GM12878 (cell line): ENCODE measurements at regions not wholly inside any gene's neighbourhood (a gene's known extent, or its start where the extent isn't known, plus 50 kb on each side); places are given as distances from the start of the nearest gene placed in this dataset.

Experiments
- ATAC-seq: fragments of 200-7000 bp; cut with Tn5 transposase; 3 replicates; pipeline ENCODE4 v1.9.1; 2020; ENCODE audit warnings: mild to moderate bottlenecking, moderate library complexity
- BruUV-seq: library from RNA; stranded (reverse); fragments of 400-500 nt; replicated peaks from 2 replicates; lab custom pipeline; 2021; lab: Mats Ljungman, UMichigan
- CTCF ChIA-PET: fragments of 300-600 bp; sonication (Branson Sonifier 250); formaldehyde crosslinking; extraction: SDS; loops from one replicate; lab custom pipeline; 2021; ENCODE audit warnings: inconsistent platforms; lab: Yijun Ruan, JAX
- POLR2A ChIA-PET: fragments of 350-600 bp; formaldehyde crosslinking; extraction: SDS; loops from one replicate; lab custom pipeline; 2021; ENCODE audit warnings: inconsistent platforms; lab: Charles Lee
- RAD21 ChIA-PET: fragments of 300-600 bp; sonication (Branson Sonifier 250); formaldehyde crosslinking; loops from one replicate; lab custom pipeline; 2023; ENCODE audit warnings: antibody characterized with exemption; ENCODE audit not compliant: unreplicated experiment; lab: Charles Lee
- SMC1A ChIA-PET: fragments of 300-600 bp; sonication (Branson Sonifier 250); formaldehyde crosslinking; loops from one replicate; lab custom pipeline; 2023; ENCODE audit not compliant: unreplicated experiment, uncharacterized antibody; lab: Charles Lee
- DNase-seq: peaks from one replicate; pipeline ENCODE4 v3.0.0-alpha.2; 2011; ENCODE audit warnings: low read depth, low spot score
- FAIRE-seq: peaks from 3 replicates; lab custom pipeline; 2011; peaks lifted over from hg19 to GRCh38; lab: Jason Lieb, UNC
- H2AFZ ChIP-seq: 2 replicates; pipeline ENCODE4 v1.6.0; 2011; ENCODE audit warnings: low read depth, low read length, control low read depth; ENCODE audit not compliant: control insufficient read depth
- H3K27ac ChIP-seq: 2 replicates; pipeline ENCODE4 v1.5.1; 2011; ENCODE audit warnings: control low read depth; ENCODE audit not compliant: control insufficient read depth, insufficient read depth
- H3K27me3 ChIP-seq, 2 experiments: replicated peaks in 1 of 2; 2 replicates each; pipeline versions ENCODE4 v1.6.0 to v1.6.1; 2011; ENCODE audit warnings: low read length in 1 of 2; ENCODE audit not compliant: control insufficient read depth in 2 of 2, insufficient read depth in 2 of 2
- H3K36me3 ChIP-seq, 2 experiments: 2 replicates each; pipeline ENCODE4 v1.5.1; 2011; ENCODE audit warnings: low read length in 1 of 2; ENCODE audit not compliant: control insufficient read depth in 2 of 2, insufficient read depth in 2 of 2
- H3K4me1 ChIP-seq: 2 replicates; pipeline ENCODE4 v1.6.1; 2011; ENCODE audit warnings: mild to moderate bottlenecking, low read length, moderate library complexity, mixed read lengths; ENCODE audit not compliant: control insufficient read depth, insufficient read depth
- H3K4me2 ChIP-seq: 2 replicates; pipeline ENCODE4 v1.6.0; 2011; ENCODE audit warnings: control low read depth; ENCODE audit not compliant: control insufficient read depth, insufficient read depth
- H3K4me3 ChIP-seq: fragments of 200-600 bp; sonication (generic); 2 replicates; pipeline ENCODE4 v1.5.1; 2016
- H3K79me2 ChIP-seq: 2 replicates; pipeline ENCODE4 v1.6.0; 2011; ENCODE audit warnings: low read length; ENCODE audit not compliant: control insufficient read depth, insufficient read depth
- H3K9ac ChIP-seq: 2 replicates; pipeline ENCODE4 v1.8.0; 2011; ENCODE audit warnings: low read length, control low read depth, mixed read lengths; ENCODE audit not compliant: control insufficient read depth, insufficient read depth
- H3K9me3 ChIP-seq: replicated peaks from 3 replicates; pipeline ENCODE4 v1.5.1; 2011; ENCODE audit warnings: mild to moderate bottlenecking, low read length; ENCODE audit not compliant: control insufficient read depth, insufficient read depth
- H4K20me1 ChIP-seq: 2 replicates; pipeline ENCODE4 v1.6.0; 2011; ENCODE audit not compliant: control insufficient read depth, insufficient read depth
- CHD2 ChIP-seq: IDR thresholded peaks from 2 replicates; pipeline ENCODE4 v1.6.1; 2011; ENCODE audit warnings: low read depth, low read length, improper control_type of control experiment, borderline replicate concordance
- CREM ChIP-seq: IDR thresholded peaks from 2 replicates; pipeline ENCODE4 v1.6.1; 2014; ENCODE audit warnings: antibody characterized with exemption, low read depth
- EED ChIP-seq: sonication (generic); IDR thresholded peaks from 2 replicates; pipeline ENCODE4 v1.6.1; 2016; ENCODE audit warnings: antibody characterized with exemption, low read depth
- EGR1 ChIP-seq, 2 experiments: IDR thresholded peaks; 1 replicate in 1 of 2; 2 replicates in 1 of 2; pipeline ENCODE4 v1.6.1; 2011 to 2012; ENCODE audit warnings: low read depth in 2 of 2, low read length in 2 of 2, borderline replicate concordance in 1 of 2, mild to moderate bottlenecking in 1 of 2, moderate library complexity in 1 of 2
- EP300 ChIP-seq, 2 experiments: fragments of 150-350 bp in 1 of 2; IDR thresholded peaks; 2 replicates each; pipeline ENCODE4 v1.6.1; 2011 to 2012; ENCODE audit warnings: low read depth in 2 of 2, low read length in 2 of 2, borderline replicate concordance in 1 of 2, improper control_type of control experiment in 1 of 2, inconsistent platforms in 1 of 2; ENCODE audit not compliant: control insufficient read depth in 1 of 2
- IKZF1 ChIP-seq: fragments of 450-650 bp; conservative IDR thresholded peaks from 2 replicates; pipeline ENCODE4 v1.6.1; 2017; ENCODE audit warnings: antibody characterized with exemption, mild to moderate bottlenecking
- IRF4 ChIP-seq: IDR thresholded peaks from 2 replicates; pipeline ENCODE4 v1.6.1; 2011; ENCODE audit warnings: low read depth, low read length
- JUNB ChIP-seq: IDR thresholded peaks from 2 replicates; pipeline ENCODE4 v1.6.1; 2016; ENCODE audit warnings: antibody characterized with exemption, mild to moderate bottlenecking
- MEF2A ChIP-seq: IDR thresholded peaks from 2 replicates; pipeline ENCODE4 v1.6.1; 2011; ENCODE audit warnings: low read depth, mild to moderate bottlenecking, low read length, moderate library complexity; ENCODE audit not compliant: insufficient read depth
- MXI1 ChIP-seq: fragments of 150-350 bp; IDR thresholded peaks from 2 replicates; pipeline ENCODE4 v1.6.1; 2011; ENCODE audit warnings: low read depth, mild to moderate bottlenecking, inconsistent platforms, low read length, improper control_type of control experiment
- NR2F1 ChIP-seq: fragments of 450-650 bp; conservative IDR thresholded peaks from 2 replicates; pipeline ENCODE4 v1.6.1; 2017; ENCODE audit warnings: mild to moderate bottlenecking
- PML ChIP-seq: IDR thresholded peaks from 2 replicates; pipeline ENCODE4 v1.6.1; 2012; ENCODE audit warnings: low read length, inconsistent platforms
- RFX5 ChIP-seq: IDR thresholded peaks from 2 replicates; pipeline ENCODE4 v1.6.1; 2011; ENCODE audit warnings: low read depth, low read length, improper control_type of control experiment
- TCF3 ChIP-seq: IDR thresholded peaks from 2 replicates; pipeline ENCODE4 v1.6.1; 2012; ENCODE audit warnings: low read depth, mild to moderate bottlenecking, low read length, borderline replicate concordance; ENCODE audit not compliant: insufficient read depth
- TCF7 ChIP-seq: IDR thresholded peaks from 2 replicates; pipeline ENCODE4 v1.6.1; 2014; ENCODE audit warnings: antibody characterized with exemption, borderline replicate concordance
- YY1 ChIP-seq: IDR thresholded peaks from 2 replicates; pipeline ENCODE4 v1.6.1; 2011; ENCODE audit warnings: low read depth, mild to moderate bottlenecking, low read length
- ZNF24 ChIP-seq: fragments of 450-650 bp; IDR thresholded peaks from 2 replicates; pipeline ENCODE4 v1.6.1; 2017; ENCODE audit warnings: antibody characterized with exemption, mild to moderate bottlenecking
- WGBS: methylation state at CpG from one replicate; pipeline ENCODE4 v1.1.6; 2016; ENCODE audit warnings: low lambda C conversion rate; ENCODE audit not compliant: insufficient replicate concordance, insufficient coverage; ENCODE audit errors: missing lambda C conversion rate; 5-methylcytosine and 5-hydroxymethylcytosine counted together
- in situ Hi-C: fragments of 300-500 bp; cut with MboI; formaldehyde crosslinking; loops from 9 replicates; pipeline ENCODE4 v1.14.3; 2018; ENCODE audit warnings: mixed read lengths
- intact Hi-C: fragments of 100-400 bp; cut with micrococcal nuclease; formaldehyde crosslinking; loops from one replicate; pipeline ENCODE4 v1.14.2; 2022; ENCODE audit not compliant: unreplicated experiment
- TF ChIP-seq, protein P1 (sequence below): fragments of 450-650 bp; IDR thresholded peaks from 2 replicates; pipeline ENCODE4 v1.6.1; 2017; ENCODE audit warnings: antibody characterized with exemption, mild to moderate bottlenecking, moderate library complexity
- TF ChIP-seq, protein P2 (sequence below): fragments of 450-650 bp; IDR thresholded peaks from 2 replicates; pipeline ENCODE4 v1.6.1; 2017; ENCODE audit warnings: low read depth, mild to moderate bottlenecking, moderate library complexity
- TF ChIP-seq, protein P3 (sequence below): fragments of 150-350 bp; IDR thresholded peaks from 2 replicates; pipeline ENCODE4 v1.6.1; 2014; ENCODE audit warnings: mild to moderate bottlenecking, low read depth, low read length

DNA sequence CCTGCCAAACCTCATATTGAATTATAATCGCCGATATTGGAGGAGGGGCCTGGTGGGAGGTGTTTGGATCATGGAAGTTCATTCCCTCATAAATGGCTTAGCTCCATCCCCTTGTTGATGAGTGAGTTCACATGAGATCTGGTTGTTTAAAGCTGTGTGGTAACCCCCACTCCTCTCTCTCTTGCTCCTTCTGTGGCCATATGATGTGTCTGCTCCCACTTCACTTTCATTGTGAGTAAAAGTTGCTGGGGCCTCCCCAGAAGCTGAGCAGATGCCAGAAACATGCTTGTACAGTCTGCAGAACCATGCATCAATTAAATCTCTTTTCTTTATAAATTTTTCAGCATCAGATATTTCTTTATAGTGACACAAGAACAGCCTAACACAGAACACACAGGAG, 929.0 kb upstream of the FAT3 start:
- ATAC-seq (peak; percentile 86), FAIRE-seq (no peak), DNase-seq (no peak)
- Histone ChIP-seq H3K9me3 (no peaks in the 10 kb centered on the region), H3K27ac (no peak overlapping the region), H3K4me1 (no peaks in the 10 kb centered on the region), H3K9ac (no peak overlapping the region), H3K4me3 (no peak overlapping the region), H3K79me2 (no peaks in the 10 kb centered on the region), H4K20me1 (no peaks in the 10 kb centered on the region), H3K36me3 (no peaks in the 10 kb centered on the region), H3K27me3 (no peaks in the 10 kb centered on the region), H2AFZ (no peak overlapping the region), H3K4me2 (no peak overlapping the region)
- RAD21 ChIA-PET, result interaction anchor here (0.7 kb wide), 1 partner anchor 74 kb away, joined by 3 read pairs; no protein-coding TSS in a partner anchor
- intact Hi-C loops (no loop called here), in situ Hi-C loops (no loop called here)
- CTCF ChIA-PET, result interaction anchor here (0.8 to 1.3 kb wide), 2 partner anchors 9 to 92 kb away, joined by 3 to 4 read pairs; no protein-coding TSS in a partner anchor
- BruUV-seq, result no TSS peak
- 3% methylated on average over 2 of the region's 2 CpGs for WGBS
- SMC1A ChIA-PET, result interaction anchor here (0.7 kb wide), 1 partner anchor 10 kb away, joined by 3 read pairs; no protein-coding TSS in a partner anchor
- POLR2A ChIA-PET, result interaction anchor here (1.0 kb wide), 1 partner anchor 8 kb away, joined by 3 read pairs; no protein-coding TSS in a partner anchor
- TF ChIP-seq TCF7 (0 out of 2 replicates have a peak, but pooled peaks have one; percentile 17), CHD2 (no peak), ZNF24 (no peak), JUNB (peak; percentile 85), NR2F1 (peak; percentile 69; the same call in 1 of the 2 replicates), MXI1 (no peak), MEF2A (no peak), RFX5 (no peak), YY1 (no peak), EGR1 (IDR thresholded peaks at IDR 0.05; ENCODE audit: borderline replicate concordance in 1 of 2, low read depth in 2 of 2, low read length in 2 of 2) (no peak), EP300 (IDR thresholded peaks at IDR 0.05; ENCODE audit: borderline replicate concordance in 1 of 2, control insufficient read depth in 1 of 2, low read depth in 2 of 2, low read length in 2 of 2) (peak in 1 of 2 experiments; percentile 68; a peak in 1 of 4 replicates), IKZF1 (peak; percentile 65; the same call in 1 of the 2 replicates), CREM (peak; percentile 42; the same call in 1 of the 2 replicates), TCF3 (no peak), EED (peak; percentile 47; the same call in 1 of the 2 replicates), IRF4 (peak; percentile 78; the same call in 1 of the 2 replicates), PML (no peak)
- TF ChIP-seq, protein P1, sequence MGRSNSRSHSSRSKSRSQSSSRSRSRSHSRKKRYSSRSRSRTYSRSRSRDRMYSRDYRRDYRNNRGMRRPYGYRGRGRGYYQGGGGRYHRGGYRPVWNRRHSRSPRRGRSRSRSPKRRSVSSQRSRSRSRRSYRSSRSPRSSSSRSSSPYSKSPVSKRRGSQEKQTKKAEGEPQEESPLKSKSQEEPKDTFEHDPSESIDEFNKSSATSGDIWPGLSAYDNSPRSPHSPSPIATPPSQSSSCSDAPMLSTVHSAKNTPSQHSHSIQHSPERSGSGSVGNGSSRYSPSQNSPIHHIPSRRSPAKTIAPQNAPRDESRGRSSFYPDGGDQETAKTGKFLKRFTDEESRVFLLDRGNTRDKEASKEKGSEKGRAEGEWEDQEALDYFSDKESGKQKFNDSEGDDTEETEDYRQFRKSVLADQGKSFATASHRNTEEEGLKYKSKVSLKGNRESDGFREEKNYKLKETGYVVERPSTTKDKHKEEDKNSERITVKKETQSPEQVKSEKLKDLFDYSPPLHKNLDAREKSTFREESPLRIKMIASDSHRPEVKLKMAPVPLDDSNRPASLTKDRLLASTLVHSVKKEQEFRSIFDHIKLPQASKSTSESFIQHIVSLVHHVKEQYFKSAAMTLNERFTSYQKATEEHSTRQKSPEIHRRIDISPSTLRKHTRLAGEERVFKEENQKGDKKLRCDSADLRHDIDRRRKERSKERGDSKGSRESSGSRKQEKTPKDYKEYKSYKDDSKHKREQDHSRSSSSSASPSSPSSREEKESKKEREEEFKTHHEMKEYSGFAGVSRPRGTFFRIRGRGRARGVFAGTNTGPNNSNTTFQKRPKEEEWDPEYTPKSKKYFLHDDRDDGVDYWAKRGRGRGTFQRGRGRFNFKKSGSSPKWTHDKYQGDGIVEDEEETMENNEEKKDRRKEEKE, result no peak
- TF ChIP-seq, protein P2, sequence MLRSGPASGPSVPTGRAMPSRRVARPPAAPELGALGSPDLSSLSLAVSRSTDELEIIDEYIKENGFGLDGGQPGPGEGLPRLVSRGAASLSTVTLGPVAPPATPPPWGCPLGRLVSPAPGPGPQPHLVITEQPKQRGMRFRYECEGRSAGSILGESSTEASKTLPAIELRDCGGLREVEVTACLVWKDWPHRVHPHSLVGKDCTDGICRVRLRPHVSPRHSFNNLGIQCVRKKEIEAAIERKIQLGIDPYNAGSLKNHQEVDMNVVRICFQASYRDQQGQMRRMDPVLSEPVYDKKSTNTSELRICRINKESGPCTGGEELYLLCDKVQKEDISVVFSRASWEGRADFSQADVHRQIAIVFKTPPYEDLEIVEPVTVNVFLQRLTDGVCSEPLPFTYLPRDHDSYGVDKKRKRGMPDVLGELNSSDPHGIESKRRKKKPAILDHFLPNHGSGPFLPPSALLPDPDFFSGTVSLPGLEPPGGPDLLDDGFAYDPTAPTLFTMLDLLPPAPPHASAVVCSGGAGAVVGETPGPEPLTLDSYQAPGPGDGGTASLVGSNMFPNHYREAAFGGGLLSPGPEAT, result peak; percentile 81
- TF ChIP-seq, protein P3, sequence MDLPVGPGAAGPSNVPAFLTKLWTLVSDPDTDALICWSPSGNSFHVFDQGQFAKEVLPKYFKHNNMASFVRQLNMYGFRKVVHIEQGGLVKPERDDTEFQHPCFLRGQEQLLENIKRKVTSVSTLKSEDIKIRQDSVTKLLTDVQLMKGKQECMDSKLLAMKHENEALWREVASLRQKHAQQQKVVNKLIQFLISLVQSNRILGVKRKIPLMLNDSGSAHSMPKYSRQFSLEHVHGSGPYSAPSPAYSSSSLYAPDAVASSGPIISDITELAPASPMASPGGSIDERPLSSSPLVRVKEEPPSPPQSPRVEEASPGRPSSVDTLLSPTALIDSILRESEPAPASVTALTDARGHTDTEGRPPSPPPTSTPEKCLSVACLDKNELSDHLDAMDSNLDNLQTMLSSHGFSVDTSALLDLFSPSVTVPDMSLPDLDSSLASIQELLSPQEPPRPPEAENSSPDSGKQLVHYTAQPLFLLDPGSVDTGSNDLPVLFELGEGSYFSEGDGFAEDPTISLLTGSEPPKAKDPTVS, result no peak
